A673 (cell line): ENCODE measurements at regions not wholly inside any gene's neighbourhood (a gene's known extent, or its start where the extent isn't known, plus 50 kb on each side); places are given as distances from the start of the nearest gene placed in this dataset.

ENCODE experiments used
- BruUV-seq: library from RNA; stranded (reverse); fragments of 400-500 nt; replicated peaks from 2 replicates; lab custom pipeline; 2021; lab: Mats Ljungman, UMichigan
- CTCF ChIA-PET: fragments of 300-600 bp; sonication (Branson Sonifier 250); formaldehyde crosslinking; loops from one replicate; lab custom pipeline; 2022; ENCODE audit warnings: antibody characterized with exemption; lab: Charles Lee
- POLR2A ChIA-PET: fragments of 300-600 bp; sonication (Branson Sonifier 250); formaldehyde crosslinking; loops from one replicate; lab custom pipeline; 2022; ENCODE audit warnings: antibody characterized with exemption; ENCODE audit not compliant: low non-redundant PET; lab: Charles Lee
- DNase-seq: peaks from one replicate; pipeline ENCODE4 v3.0.0-alpha.2; 2015; ENCODE audit warnings: low spot score
- H3K27ac ChIP-seq: fragments of 200-600 bp; sonication (generic); 2 replicates; pipeline ENCODE4 v1.5.1; 2016; ENCODE audit warnings: mixed run types, low read depth, mild to moderate bottlenecking, mixed read lengths, antibody characterized with exemption, low read length; ENCODE audit not compliant: poor library complexity, severe bottlenecking
- H3K27me3 ChIP-seq: fragments of 200-600 bp; sonication (generic); replicated peaks from 2 replicates; pipeline ENCODE4 v1.6.1; 2017; ENCODE audit warnings: mixed run types, low read depth, mild to moderate bottlenecking, mixed read lengths, antibody characterized with exemption, low read length; ENCODE audit not compliant: insufficient read depth, poor library complexity
- H3K36me3 ChIP-seq: fragments of 200-600 bp; sonication (generic); 2 replicates; pipeline ENCODE4 v1.6.1; 2016; ENCODE audit warnings: mixed run types, mild to moderate bottlenecking, mixed read lengths, antibody characterized with exemption, low read length; ENCODE audit not compliant: insufficient read depth, poor library complexity, severe bottlenecking
- H3K4me1 ChIP-seq: fragments of 200-600 bp; sonication (generic); 2 replicates; pipeline ENCODE4 v1.6.1; 2017; ENCODE audit warnings: mixed run types, mild to moderate bottlenecking, mixed read lengths, antibody characterized with exemption, low read length; ENCODE audit not compliant: insufficient read depth, poor library complexity, severe bottlenecking
- H3K4me3 ChIP-seq: fragments of 200-600 bp; sonication (generic); 2 replicates; pipeline ENCODE4 v1.5.1; 2016; ENCODE audit warnings: low read depth, mixed run types, mild to moderate bottlenecking, mixed read lengths, low read length; ENCODE audit not compliant: poor library complexity, severe bottlenecking
- H3K9me3 ChIP-seq: fragments of 200-600 bp; sonication (generic); 2 replicates; pipeline ENCODE4 v1.6.1; 2016; ENCODE audit warnings: mixed run types, low read depth, mild to moderate bottlenecking, mixed read lengths, antibody characterized with exemption, low read length; ENCODE audit not compliant: poor library complexity, severe bottlenecking
- CTCF ChIP-seq: fragments of 300-800, 200-600 bp; sonication (generic); conservative IDR thresholded peaks from 2 replicates; pipeline ENCODE4 v1.5.1; 2017; ENCODE audit warnings: low read depth, mild to moderate bottlenecking, antibody characterized with exemption, low read length, moderate library complexity, mixed read lengths
- EZH2 ChIP-seq: fragments of 200-600 bp; sonication (generic); IDR thresholded peaks from 2 replicates; pipeline ENCODE4 v1.6.1; 2017; ENCODE audit warnings: borderline replicate concordance, low read depth, mild to moderate bottlenecking, mixed read lengths, antibody characterized with exemption, low read length; ENCODE audit not compliant: poor library complexity, severe bottlenecking
- intact Hi-C: fragments of 100-400 bp; cut with micrococcal nuclease; formaldehyde crosslinking; loops from one replicate; pipeline ENCODE4 v1.10.0; 2022; ENCODE audit not compliant: unreplicated experiment

DNA sequence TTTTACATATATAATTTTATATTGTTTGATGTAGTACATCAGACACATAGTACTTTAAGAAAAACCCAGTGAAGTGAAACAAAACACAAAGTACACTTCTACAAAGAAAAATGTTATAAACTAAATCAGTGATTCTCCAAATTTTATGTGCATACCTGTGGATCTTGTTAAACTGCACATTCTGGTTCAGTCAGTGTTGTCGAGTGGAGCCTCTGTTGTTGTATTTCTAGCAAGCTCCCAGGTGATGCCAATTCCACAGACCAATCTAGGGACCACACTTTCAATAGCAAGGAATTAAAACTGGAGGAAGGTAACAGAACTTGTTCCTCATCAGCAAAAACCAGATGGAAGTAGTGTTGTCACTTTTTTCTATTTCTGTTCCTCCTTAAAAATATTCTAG lies 183.8 kb upstream of the CD180 start:
- H3K36me3 ChIP-seq = no peaks in the 10 kb centered on the region
- H3K9me3 ChIP-seq = no peaks in the 10 kb centered on the region
- CTCF ChIA-PET = no interaction called here
- H3K4me3 ChIP-seq = no peak overlapping the region
- DNase-seq = no peak
- no peak overlapping the region for H3K27ac ChIP-seq
- H3K4me1 ChIP-seq = peaks cover 26% of the 10 kb centered on the region
- intact Hi-C loops = no loop called here
- POLR2A ChIA-PET = no interaction called here
- TF ChIP-seq EZH2 (no peak), CTCF (no peak)
- BruUV-seq = no TSS peak
- H3K27me3 ChIP-seq = no peaks in the 10 kb centered on the region

GRCh38 chr5:67379753-67380152 lies 183.2 kb upstream of the CD180 start:
- BruUV-seq = no TSS peak
- no peak for DNase-seq
- H3K27ac ChIP-seq = no peak overlapping the region
- intact Hi-C loops = no loop called here
- H3K27me3 ChIP-seq = no peaks in the 10 kb centered on the region
- TF ChIP-seq EZH2 (no peak), CTCF (no peak)
- CTCF ChIA-PET = no interaction called here
- H3K4me3 ChIP-seq = no peak overlapping the region
- H3K4me1 ChIP-seq = peaks cover 26% of the 10 kb centered on the region
- POLR2A ChIA-PET = no interaction called here
- no peaks in the 10 kb centered on the region for H3K36me3 ChIP-seq
- no peaks in the 10 kb centered on the region for H3K9me3 ChIP-seq

DNA sequence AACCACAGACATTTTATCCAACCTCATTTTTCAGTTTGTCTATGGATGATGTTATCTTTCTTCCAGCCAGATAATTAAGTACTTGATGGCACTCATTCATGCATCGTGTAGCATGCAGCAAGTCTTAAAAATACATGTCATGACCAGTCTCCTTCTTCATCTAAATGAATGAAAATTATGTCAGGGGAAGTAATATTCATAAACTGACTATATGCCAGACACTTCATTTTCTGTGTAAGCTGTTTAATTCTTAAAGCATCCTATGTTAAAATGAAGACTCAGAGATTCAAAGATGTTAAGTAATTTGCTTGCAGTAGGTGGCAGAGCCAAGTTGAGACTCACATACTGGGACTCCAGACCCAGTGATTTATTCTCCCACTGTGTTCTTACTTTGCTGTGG lies 181.7 kb upstream of the CD180 start:
- intact Hi-C loops = no loop called here
- BruUV-seq = no TSS peak

More for the DNA sequence above, 181.7 kb upstream of the CD180 start:
- CTCF ChIA-PET = no interaction called here
- TF ChIP-seq CTCF (no peak), EZH2 (no peak)
- peaks cover 26% of the 10 kb centered on the region for H3K4me1 ChIP-seq
- no peaks in the 10 kb centered on the region for H3K9me3 ChIP-seq
- DNase-seq = peak; percentile 53
- no peak overlapping the region for H3K4me3 ChIP-seq
- no peak overlapping the region for H3K27ac ChIP-seq
- no peaks in the 10 kb centered on the region for H3K36me3 ChIP-seq
- POLR2A ChIA-PET = no interaction called here
- no peaks in the 10 kb centered on the region for H3K27me3 ChIP-seq
